Endothelial cell of umbilical vein (primary cell): ENCODE measurements at regions not wholly inside any gene's neighbourhood (a gene's known extent, or its start where the extent isn't known, plus 50 kb on each side); places are given as distances from the start of the nearest gene placed in this dataset.

ENCODE experiments used
- BruUV-seq: library from RNA; stranded (reverse); fragments of 400-500 nt; replicated peaks from 2 replicates; lab custom pipeline; 2021; lab: Mats Ljungman, UMichigan
- CTCF ChIA-PET: fragments of 300-600, 350-600 bp; sonication (Branson Sonifier 250); formaldehyde crosslinking; loops from one replicate; lab custom pipeline; 2021; ENCODE audit warnings: antibody characterized with exemption, inconsistent platforms; lab: Charles Lee
- POLR2A ChIA-PET: fragments of 300-600, 350-600 bp; sonication (Branson Sonifier 250); formaldehyde crosslinking; loops from one replicate; lab custom pipeline; 2021; ENCODE audit warnings: antibody characterized with exemption, inconsistent platforms; lab: Charles Lee
- DNase-seq: peaks from one replicate; pipeline ENCODE4 v3.0.0-alpha.2; 2011; ENCODE audit warnings: low read depth, low spot score
- FAIRE-seq: peaks from 2 replicates; lab custom pipeline; 2011; peaks lifted over from hg19 to GRCh38; lab: Jason Lieb, UNC
- H2AFZ ChIP-seq: 2 replicates; pipeline ENCODE4 v1.6.0; 2012; ENCODE audit warnings: low read depth, low read length, control low read depth, inconsistent platforms
- H3K27ac ChIP-seq: 2 replicates; pipeline ENCODE4 v1.5.1; 2011; ENCODE audit warnings: low read depth, mild to moderate bottlenecking, control low read depth, low read length, moderate library complexity; ENCODE audit not compliant: insufficient read depth
- H3K27me3 ChIP-seq, 2 experiments: 2 replicates each; pipeline versions ENCODE4 v1.6.0 to v1.6.1; 2011; ENCODE audit warnings: low read length in 2 of 2, mixed read lengths in 1 of 2; ENCODE audit not compliant: control insufficient read depth in 2 of 2, insufficient read depth in 2 of 2
- H3K36me3 ChIP-seq, 2 experiments: 2 replicates in 1 of 2; 3 replicates in 1 of 2; pipeline ENCODE4 v1.5.1; 2011; ENCODE audit warnings: low read length in 2 of 2, mild to moderate bottlenecking in 1 of 2, moderate library complexity in 1 of 2; ENCODE audit not compliant: control insufficient read depth in 2 of 2, insufficient read depth in 2 of 2; ENCODE audit errors: extremely low read depth in 1 of 2
- H3K4me1 ChIP-seq: 3 replicates; pipeline ENCODE4 v1.5.1; 2011; ENCODE audit warnings: mild to moderate bottlenecking, low read length; ENCODE audit not compliant: control insufficient read depth, insufficient read depth; ENCODE audit errors: extremely low read depth
- H3K4me2 ChIP-seq: 2 replicates; pipeline ENCODE4 v1.6.1; 2011; ENCODE audit warnings: low read length, control low read depth, mixed read lengths; ENCODE audit not compliant: insufficient read depth
- H3K4me3 ChIP-seq, 3 experiments: fragments of 200-600 bp in 1 of 3; sonication (generic), shearing (Covaris generic) in 1 of 3; replicated peaks in 1 of 3; 2 replicates each; pipeline ENCODE4 v1.5.1; 2011 to 2016; ENCODE audit warnings: control low read depth in 3 of 3, low read length in 3 of 3, mild to moderate bottlenecking in 2 of 3, inconsistent platforms in 1 of 3, low read depth in 1 of 3, moderate library complexity in 1 of 3; ENCODE audit not compliant: insufficient read depth in 1 of 3
- H3K79me2 ChIP-seq: 2 replicates; pipeline ENCODE4 v1.6.0; 2012; ENCODE audit warnings: low read length, inconsistent platforms; ENCODE audit not compliant: control insufficient read depth, insufficient read depth
- H3K9ac ChIP-seq: replicated peaks from 2 replicates; pipeline ENCODE3; 2011; ENCODE audit warnings: low read length, control low read depth; ENCODE audit not compliant: insufficient read depth; ENCODE audit errors: extremely low read depth
- H3K9me1 ChIP-seq: replicated peaks from 3 replicates; pipeline ENCODE4 v1.6.0; 2011; ENCODE audit warnings: mild to moderate bottlenecking, low read length; ENCODE audit not compliant: control insufficient read depth, insufficient read depth; ENCODE audit errors: extremely low read depth
- H3K9me3 ChIP-seq: replicated peaks from 2 replicates; pipeline ENCODE4 v1.5.1; 2012; ENCODE audit warnings: low read length, inconsistent platforms; ENCODE audit not compliant: control insufficient read depth, insufficient read depth
- H4K20me1 ChIP-seq: replicated peaks from 2 replicates; pipeline ENCODE3; 2011; ENCODE audit warnings: mild to moderate bottlenecking, low read length; ENCODE audit not compliant: control insufficient read depth, insufficient read depth; ENCODE audit errors: extremely low read depth
- CTCF ChIP-seq, 2 donors: IDR thresholded peaks; 1 replicate in 1 of 2; 2 replicates in 1 of 2; pipeline ENCODE4 v1.5.1; 2011; ENCODE audit warnings: low read length in 2 of 2, mild to moderate bottlenecking in 2 of 2, moderate library complexity in 2 of 2, control low read depth in 1 of 2, inconsistent platforms in 1 of 2, low read depth in 1 of 2; ENCODE audit not compliant: insufficient read depth in 1 of 2; ENCODE audit errors: extremely low read depth in 1 of 2
- GATA2 ChIP-seq: IDR thresholded peaks from 2 replicates; pipeline ENCODE4 v1.7.0; 2011; ENCODE audit warnings: low read depth, mild to moderate bottlenecking, moderate library complexity, mixed read lengths, low read length; ENCODE audit not compliant: insufficient read length, insufficient read depth
- JUN ChIP-seq: IDR thresholded peaks from 2 replicates; pipeline ENCODE4 v1.6.1; 2011; ENCODE audit warnings: borderline replicate concordance, low read depth; ENCODE audit not compliant: insufficient read length, insufficient read depth
- MAX ChIP-seq: IDR thresholded peaks from 2 replicates; pipeline ENCODE4 v1.6.1; 2011; ENCODE audit not compliant: insufficient read depth, insufficient read length
- MYC ChIP-seq: IDR thresholded peaks from one replicate; pipeline ENCODE4 v1.6.1; 2011; ENCODE audit warnings: mild to moderate bottlenecking, low read depth, low read length
- POLR2AphosphoS5 ChIP-seq: IDR thresholded peaks from 2 replicates; pipeline ENCODE4 v1.6.1; 2012; ENCODE audit warnings: low read depth, mild to moderate bottlenecking, control low read depth, low read length, moderate library complexity; ENCODE audit not compliant: insufficient read depth
- dilution Hi-C: fragments of 300-500 bp; cut with MboI; formaldehyde crosslinking; loops from one replicate; pipeline ENCODE4 v1.15.0; 2019; ENCODE audit warnings: low sequenced_read_pairs; ENCODE audit not compliant: extremely low pct_ligation_motif_present
- intact Hi-C: fragments of 100-400 bp; cut with micrococcal nuclease; formaldehyde crosslinking; loops from one replicate; pipeline ENCODE4 v1.10.0; 2022

- no peak overlapping the region for H3K27ac ChIP-seq
- ChIA-PET CTCF (no interaction called here), POLR2A (no interaction called here)
Observed at GRCh38 chr17:65405563-65405962, 155.9 kb downstream of the AXIN2 start.

More at GRCh38 chr17:65405563-65405962, 155.9 kb downstream of the AXIN2 start:
- FAIRE-seq (no peak), DNase-seq (no peak)
- H3K27me3 ChIP-seq: peaks cover 2 to 4% of the 10 kb centered on the region in 2 experiments
- H3K9ac ChIP-seq: no peak overlapping the region
- no peak overlapping the region for H3K4me3 ChIP-seq
- no peaks in the 10 kb centered on the region for H4K20me1 ChIP-seq
- H2AFZ ChIP-seq: no peak overlapping the region
- no peaks in the 10 kb centered on the region for H3K9me3 ChIP-seq
- no peak overlapping the region for H3K4me2 ChIP-seq
- no peaks in the 10 kb centered on the region for H3K9me1 ChIP-seq
- H3K4me1 ChIP-seq: peaks cover 3% of the 10 kb centered on the region
- no peak for TF ChIP-seq POLR2AphosphoS5
- no peak for TF ChIP-seq JUN
- no peak for TF ChIP-seq MAX
- no peak for TF ChIP-seq MYC
- no peak for TF ChIP-seq CTCF (IDR thresholded peaks at IDR 0.05; ENCODE audit: extremely low read depth in 1 of 2, insufficient read depth in 1 of 2, low read depth in 1 of 2, low read length in 2 of 2)
- no peak for TF ChIP-seq GATA2
- H3K36me3 ChIP-seq: no peaks in the 10 kb centered on the region
- dilution Hi-C loops: no loop called here
- intact Hi-C loops: no loop called here
- no peaks in the 10 kb centered on the region for H3K79me2 ChIP-seq
- BruUV-seq: no TSS peak
